ENCODE measurements at regions not wholly inside any gene's neighbourhood (a gene's known extent, or its start where the extent isn't known, plus 50 kb on each side); places are given as distances from the start of the nearest gene placed in this dataset.

- no peak overlapping the region for H3K27ac ChIP-seq (ENCODE audit: low read depth in 2 of 2, low read length in 2 of 2)
- H3K9ac ChIP-seq (ENCODE audit: low read depth in 1 of 2, low read length in 2 of 2), result no peak overlapping the region
- H3K4me3 ChIP-seq (ENCODE audit: low read length in 2 of 2), result no peak overlapping the region
- H3K27me3 ChIP-seq (ENCODE audit: control insufficient read depth in 2 of 2, insufficient read depth in 2 of 2, low read length in 2 of 2), result peaks cover 0 to 3% of the 10 kb centered on the region in 2 donors
- H3K36me3 ChIP-seq (ENCODE audit: control insufficient read depth in 2 of 2, insufficient read depth in 2 of 2, low read length in 2 of 2), result no peaks in the 10 kb centered on the region
- H3K9me3 ChIP-seq (ENCODE audit: control insufficient read depth in 2 of 2, low read length in 2 of 2), result no peaks in the 10 kb centered on the region
- H3K4me1 ChIP-seq (ENCODE audit: control insufficient read depth in 2 of 2, insufficient read depth in 2 of 2, low read length in 2 of 2), result no peaks in the 10 kb centered on the region
Observed at GRCh38 chr1:36533897-36534296, 51.2 kb upstream of the CSF3R start.

GRCh38 chr1:36532810-36533401, 50.2 kb upstream of the CSF3R start:
- Histone ChIP-seq H3K4me1 (ENCODE audit: control insufficient read depth in 2 of 2, insufficient read depth in 2 of 2, low read length in 2 of 2) (no peaks in the 10 kb centered on the region), H3K27me3 (ENCODE audit: control insufficient read depth in 2 of 2, insufficient read depth in 2 of 2, low read length in 2 of 2) (peaks cover 0 to 3% of the 10 kb centered on the region in 2 donors), H3K4me3 (ENCODE audit: low read length in 2 of 2) (no peak overlapping the region), H3K27ac (ENCODE audit: low read depth in 2 of 2, low read length in 2 of 2) (no peak overlapping the region), H3K36me3 (ENCODE audit: control insufficient read depth in 2 of 2, insufficient read depth in 2 of 2, low read length in 2 of 2) (no peaks in the 10 kb centered on the region), H3K9ac (ENCODE audit: low read depth in 1 of 2, low read length in 2 of 2) (no peak overlapping the region), H3K9me3 (ENCODE audit: control insufficient read depth in 2 of 2, low read length in 2 of 2) (no peaks in the 10 kb centered on the region)

All from mucosa of rectum (tissue), 2 donors.